HG02970 (cell line): ENCODE measurements at regions not wholly inside any gene's neighbourhood (a gene's known extent, or its start where the extent isn't known, plus 50 kb on each side); places are given as distances from the start of the nearest gene placed in this dataset.
"Not testable (repeated sequence)": the region's sequence is repeated elsewhere in the genome, so short reads cannot be mapped to it uniquely, and the experiment has no call there.

Experiments
- ATAC-seq: cut with Tn5 transposase; IDR thresholded peaks from one replicate; pipeline ENCODE4 v1.9.1; 2021; ENCODE audit warnings: mild to moderate bottlenecking, moderate library complexity, moderate number of reproducible peaks; ENCODE audit not compliant: unreplicated experiment, low FRiP score

GRCh38 chr7:46109437-46109836, 188.4 kb upstream of the IGFBP3 start:
- ATAC-seq, result no peak

- ATAC-seq, result no peak
Observed at GRCh38 chr7:46108272-46108671, 187.2 kb upstream of the IGFBP3 start.

- no peak for ATAC-seq
Observed at GRCh38 chr7:46107610-46108217, 186.6 kb upstream of the IGFBP3 start.

GRCh38 chr7:46100521-46100920, 179.4 kb upstream of the IGFBP3 start:
- no peak for ATAC-seq

- no peak for ATAC-seq
Observed at GRCh38 chr7:46099076-46099475, 178.0 kb upstream of the IGFBP3 start.

- ATAC-seq, result no peak
Observed at GRCh38 chr7:46091071-46091470, 170.0 kb upstream of the IGFBP3 start.

GRCh38 chr7:46089281-46089680, 168.2 kb upstream of the IGFBP3 start:
- no peak for ATAC-seq

GRCh38 chr7:46088486-46088885, 167.4 kb upstream of the IGFBP3 start:
- ATAC-seq, result not testable (repeated sequence)

- no peak for ATAC-seq
Observed at GRCh38 chr7:46080595-46081159, 159.6 kb upstream of the IGFBP3 start.

GRCh38 chr7:46079421-46079820, 158.3 kb upstream of the IGFBP3 start:
- no peak for ATAC-seq

- ATAC-seq, result no peak
Observed at GRCh38 chr7:46076527-46076926, 155.5 kb upstream of the IGFBP3 start.

GRCh38 chr7:46072722-46073121, 151.7 kb upstream of the IGFBP3 start:
- ATAC-seq, result no peak

GRCh38 chr7:46071601-46072000, 150.5 kb upstream of the IGFBP3 start:
- no peak for ATAC-seq

- no peak for ATAC-seq
Observed at GRCh38 chr7:46071076-46071475, 150.0 kb upstream of the IGFBP3 start.

GRCh38 chr7:46068159-46068558, 147.1 kb upstream of the IGFBP3 start:
- ATAC-seq, result no peak

- no peak for ATAC-seq
Observed at GRCh38 chr7:46059308-46060020, 138.4 kb upstream of the IGFBP3 start.

- no peak for ATAC-seq
Observed at GRCh38 chr7:46058086-46058823, 137.2 kb upstream of the IGFBP3 start.

- no peak for ATAC-seq
Observed at GRCh38 chr7:46054915-46055314, 133.8 kb upstream of the IGFBP3 start.

- ATAC-seq, result no peak
Observed at GRCh38 chr7:46054272-46054671, 133.2 kb upstream of the IGFBP3 start.

GRCh38 chr7:46047581-46047980, 126.5 kb upstream of the IGFBP3 start:
- ATAC-seq, result no peak

GRCh38 chr7:46043338-46043737, 122.3 kb upstream of the IGFBP3 start:
- ATAC-seq, result not testable (repeated sequence)
